DND-41 (cell line): ENCODE measurements at regions not wholly inside any gene's neighbourhood (a gene's known extent, or its start where the extent isn't known, plus 50 kb on each side); places are given as distances from the start of the nearest gene placed in this dataset.

Experiments
- ATAC-seq: fragments of 200-7000 bp; cut with Tn5 transposase; 3 replicates; pipeline ENCODE4 v1.9.1; 2021; ENCODE audit warnings: low read depth; ENCODE audit not compliant: insufficient read depth
- DNase-seq: peaks from one replicate; pipeline ENCODE4 v3.0.0-alpha.2; 2020
- H2AFZ ChIP-seq: 2 replicates; pipeline ENCODE4 v1.6.0; 2012; ENCODE audit warnings: low read depth, low read length
- H3K27ac ChIP-seq: 2 replicates; pipeline ENCODE4 v1.5.1; 2012; ENCODE audit warnings: low read length, inconsistent platforms
- H3K27me3 ChIP-seq: fragments of 200-600 bp; sonication (generic); 2 replicates; pipeline ENCODE4 v1.6.0; 2012; ENCODE audit warnings: low read length, mild to moderate bottlenecking, inconsistent platforms; ENCODE audit not compliant: insufficient read depth, poor library complexity
- H3K36me3 ChIP-seq: 2 replicates; pipeline ENCODE4 v1.5.1; 2012; ENCODE audit warnings: low read length, inconsistent platforms; ENCODE audit not compliant: insufficient read depth
- H3K4me1 ChIP-seq: 2 replicates; pipeline ENCODE4 v1.5.1; 2012; ENCODE audit warnings: mild to moderate bottlenecking, low read length; ENCODE audit not compliant: insufficient read depth
- H3K4me2 ChIP-seq: 2 replicates; pipeline ENCODE4 v1.6.0; 2012; ENCODE audit warnings: mild to moderate bottlenecking, moderate library complexity, low read length, inconsistent platforms; ENCODE audit not compliant: insufficient read depth
- H3K4me3 ChIP-seq, 2 experiments: fragments of 200-600 bp in 1 of 2; shearing (Covaris generic) in 1 of 2; 2 replicates each; pipeline ENCODE4 v1.5.1; 2012 to 2016; ENCODE audit warnings: inconsistent platforms in 2 of 2, low read length in 2 of 2, mild to moderate bottlenecking in 2 of 2, low read depth in 1 of 2, moderate library complexity in 1 of 2
- H3K79me2 ChIP-seq: 2 replicates; pipeline ENCODE4 v1.6.0; 2012; ENCODE audit warnings: low read length, inconsistent platforms; ENCODE audit not compliant: insufficient read depth
- H3K9ac ChIP-seq: 2 replicates; pipeline ENCODE4 v1.6.0; 2012; ENCODE audit warnings: low read depth, mild to moderate bottlenecking, inconsistent platforms, low read length, moderate library complexity
- H3K9me3 ChIP-seq: 2 replicates; pipeline ENCODE4 v1.5.1; 2012; ENCODE audit warnings: low read length, moderate library complexity, mild to moderate bottlenecking, inconsistent platforms; ENCODE audit not compliant: insufficient read depth, severe bottlenecking
- H4K20me1 ChIP-seq: 2 replicates; pipeline ENCODE4 v1.6.0; 2012; ENCODE audit warnings: low read length; ENCODE audit not compliant: insufficient read depth
- CTCF ChIP-seq: IDR thresholded peaks from 2 replicates; pipeline ENCODE4 v1.5.1; 2012; ENCODE audit warnings: borderline replicate concordance, low read length, moderate library complexity, mild to moderate bottlenecking; ENCODE audit not compliant: poor library complexity, severe bottlenecking; ENCODE audit errors: extremely low read depth
- EZH2 ChIP-seq: IDR thresholded peaks from 3 replicates; pipeline ENCODE4 v1.6.1; 2012; ENCODE audit warnings: borderline replicate concordance, low read depth, mild to moderate bottlenecking, moderate library complexity, low read length, inconsistent platforms; ENCODE audit not compliant: severe bottlenecking

GRCh38 chr4:187004628-187005027 lies 281.0 kb upstream of the FAT1 start:
- no peak for TF ChIP-seq EZH2
- TF ChIP-seq CTCF, result no peak
- Histone ChIP-seq H3K27me3 (no peaks in the 10 kb centered on the region), H3K9me3 (no peaks in the 10 kb centered on the region), H4K20me1 (no peaks in the 10 kb centered on the region), H3K4me3 (no peak overlapping the region), H2AFZ (no peak overlapping the region), H3K79me2 (no peaks in the 10 kb centered on the region), H3K4me1 (no peaks in the 10 kb centered on the region), H3K36me3 (no peaks in the 10 kb centered on the region), H3K9ac (no peak overlapping the region), H3K4me2 (no peak overlapping the region), H3K27ac (no peak overlapping the region)
- DNase-seq (no peak), ATAC-seq (no peak)

GRCh38 chr4:187006189-187006618 lies 282.5 kb upstream of the FAT1 start:
- Histone ChIP-seq H2AFZ (no peak overlapping the region), H3K27me3 (no peaks in the 10 kb centered on the region), H4K20me1 (no peaks in the 10 kb centered on the region), H3K36me3 (no peaks in the 10 kb centered on the region), H3K79me2 (no peaks in the 10 kb centered on the region), H3K9me3 (no peaks in the 10 kb centered on the region), H3K27ac (no peak overlapping the region), H3K4me3 (no peak overlapping the region), H3K4me1 (no peaks in the 10 kb centered on the region), H3K9ac (no peak overlapping the region), H3K4me2 (no peak overlapping the region)
- no peak for TF ChIP-seq EZH2
- TF ChIP-seq CTCF, result no peak
- ATAC-seq, result no peak
- DNase-seq, result no peak

GRCh38 chr4:187010052-187010451 lies 286.4 kb upstream of the FAT1 start:
- Histone ChIP-seq H3K4me2 (no peak overlapping the region), H3K9me3 (no peaks in the 10 kb centered on the region), H3K4me1 (no peaks in the 10 kb centered on the region), H4K20me1 (no peaks in the 10 kb centered on the region), H3K27ac (no peak overlapping the region), H3K36me3 (no peaks in the 10 kb centered on the region), H3K79me2 (no peaks in the 10 kb centered on the region), H2AFZ (no peak overlapping the region), H3K4me3 (no peak overlapping the region), H3K9ac (no peak overlapping the region), H3K27me3 (no peaks in the 10 kb centered on the region)
- TF ChIP-seq EZH2 (no peak), CTCF (no peak)
- ATAC-seq (no peak), DNase-seq (no peak)

GRCh38 chr4:187016101-187016500 lies 292.4 kb upstream of the FAT1 start:
- Histone ChIP-seq H3K9me3 (no peaks in the 10 kb centered on the region), H3K79me2 (no peaks in the 10 kb centered on the region), H3K4me1 (no peaks in the 10 kb centered on the region), H2AFZ (no peak overlapping the region), H3K27ac (no peak overlapping the region), H3K4me2 (no peak overlapping the region), H3K36me3 (no peaks in the 10 kb centered on the region), H3K27me3 (no peaks in the 10 kb centered on the region), H4K20me1 (no peaks in the 10 kb centered on the region), H3K4me3 (no peak overlapping the region), H3K9ac (no peak overlapping the region)
- no peak for TF ChIP-seq EZH2
- TF ChIP-seq CTCF, result no peak
- ATAC-seq (no peak), DNase-seq (no peak)
